ENCODE measurements at regions not wholly inside any gene's neighbourhood (a gene's known extent, or its start where the extent isn't known, plus 50 kb on each side); places are given as distances from the start of the nearest gene placed in this dataset.
"Not testable (repeated sequence)": the region's sequence is repeated elsewhere in the genome, so short reads cannot be mapped to it uniquely, and the experiment has no call there.

DNA sequence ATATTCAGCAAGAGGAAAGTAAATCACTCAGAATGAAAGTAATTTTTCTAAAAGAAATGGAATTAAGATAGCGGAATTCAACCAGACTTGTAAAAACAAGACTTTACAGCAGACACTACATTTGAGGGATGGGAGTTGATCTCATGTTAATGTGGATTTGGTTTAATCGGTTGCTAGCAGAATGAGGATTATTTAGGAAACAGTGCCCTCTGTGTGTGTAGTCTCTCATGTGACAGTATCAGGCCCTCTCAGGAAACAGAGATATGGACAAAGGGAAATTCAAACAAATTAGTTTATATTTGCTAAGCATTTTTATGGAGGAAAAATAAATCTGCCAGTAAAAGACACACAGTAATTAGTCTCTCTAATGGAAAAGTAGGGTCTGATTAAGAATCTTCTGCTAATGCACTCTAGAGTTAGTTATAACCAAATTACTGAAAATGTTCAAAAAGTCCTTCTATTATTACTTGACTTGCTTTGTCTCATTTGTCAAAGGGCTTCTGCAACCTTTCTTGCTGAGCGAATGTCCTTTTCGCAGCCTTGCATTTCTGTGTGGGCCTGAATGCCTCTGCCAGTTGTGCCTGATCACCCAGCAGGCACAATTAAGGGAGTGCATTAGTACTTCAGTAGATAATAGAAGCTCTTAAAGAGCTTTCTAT lies 1282.3 kb upstream of the TENM3 start:
- DNase-seq (ENCODE audit: low read depth, low spot score), result no peak

GRCh38 chr4:180962268-180962667 lies 1280.9 kb upstream of the TENM3 start:
- DNase-seq (ENCODE audit: low read depth, low spot score), result no peak

GRCh38 chr4:180966312-180966711 lies 1276.9 kb upstream of the TENM3 start:
- no peak for DNase-seq (ENCODE audit: low read depth, low spot score)

DNA sequence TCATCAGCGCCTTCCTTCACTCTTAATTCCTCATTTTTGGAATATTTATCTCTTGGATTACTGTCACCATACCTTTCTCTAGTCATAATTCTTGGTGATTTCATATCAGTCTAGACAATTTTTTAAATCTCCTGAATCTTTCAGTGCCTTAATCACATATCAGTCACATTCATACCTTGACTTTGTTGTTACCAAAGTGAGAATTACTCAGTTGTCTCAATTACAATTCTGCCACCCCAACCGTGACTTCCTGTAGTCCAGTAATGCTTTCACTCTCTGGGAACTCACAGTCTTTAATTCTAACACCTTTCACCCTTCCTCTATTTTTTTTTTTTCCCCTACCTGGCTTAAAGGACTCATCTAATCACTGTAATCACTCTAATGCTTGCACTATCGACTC lies 1275.3 kb upstream of the TENM3 start:
- no peak for DNase-seq (ENCODE audit: low read depth, low spot score)

DNA sequence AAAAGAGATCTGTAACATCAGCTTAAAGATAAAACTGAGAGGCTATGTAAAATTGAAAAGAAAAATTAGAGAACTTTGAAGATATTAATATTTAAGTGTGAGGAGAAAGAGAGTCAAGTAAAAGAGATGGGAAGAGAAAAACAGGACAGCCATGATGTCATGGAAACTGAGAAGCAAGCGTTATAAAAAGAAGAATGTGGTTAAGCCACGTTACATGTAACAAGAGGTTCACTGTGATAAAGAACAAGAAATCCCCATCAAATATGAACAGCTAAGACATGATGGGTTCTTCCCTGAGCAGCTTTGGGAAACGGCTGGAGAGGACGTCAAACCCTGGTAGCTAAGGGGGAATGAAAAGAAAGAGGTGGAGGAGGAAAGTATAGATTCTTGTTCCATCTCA lies 1269.3 kb upstream of the TENM3 start:
- DNase-seq (ENCODE audit: low read depth, low spot score), result no peak

GRCh38 chr4:180990931-180991330 lies 1252.3 kb upstream of the TENM3 start:
- no peak for DNase-seq (ENCODE audit: low read depth, low spot score)

DNA sequence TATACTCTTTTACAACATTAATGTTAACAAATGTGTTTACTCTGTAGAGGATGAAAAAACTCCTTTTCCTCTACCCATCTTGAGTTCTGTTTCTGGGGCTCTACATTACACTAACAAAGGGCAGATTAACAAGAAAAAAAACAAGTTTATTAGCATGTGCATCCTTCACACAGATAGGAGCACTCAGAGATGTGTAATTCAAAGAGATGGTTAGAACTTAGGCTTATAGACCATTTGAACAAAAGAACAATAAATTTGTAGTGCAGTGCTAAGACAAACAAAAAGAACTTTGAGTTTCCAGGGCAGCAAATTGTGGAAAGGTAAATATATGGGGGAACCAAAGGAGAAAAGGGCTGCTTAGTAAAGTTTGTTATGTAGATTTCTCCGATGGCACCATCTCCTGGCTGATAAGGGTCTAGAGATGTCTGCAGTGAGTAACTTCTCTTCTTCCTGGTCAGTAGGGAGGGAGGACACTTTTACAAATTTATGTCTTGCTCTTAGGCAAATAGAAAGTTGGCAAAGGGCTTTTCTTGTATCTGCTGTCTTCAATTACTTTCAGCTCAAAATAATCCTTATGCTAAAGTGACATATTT lies 1249.9 kb upstream of the TENM3 start:
- DNase-seq (ENCODE audit: low read depth, low spot score), result no peak

GRCh38 chr4:180994722-180995121 lies 1248.5 kb upstream of the TENM3 start:
- no peak for DNase-seq (ENCODE audit: low read depth, low spot score)

- no peak for DNase-seq (ENCODE audit: low read depth, low spot score)
These were observed 1244.0 kb upstream of the TENM3 start for GRCh38 chr4:180999217-180999616.

DNA sequence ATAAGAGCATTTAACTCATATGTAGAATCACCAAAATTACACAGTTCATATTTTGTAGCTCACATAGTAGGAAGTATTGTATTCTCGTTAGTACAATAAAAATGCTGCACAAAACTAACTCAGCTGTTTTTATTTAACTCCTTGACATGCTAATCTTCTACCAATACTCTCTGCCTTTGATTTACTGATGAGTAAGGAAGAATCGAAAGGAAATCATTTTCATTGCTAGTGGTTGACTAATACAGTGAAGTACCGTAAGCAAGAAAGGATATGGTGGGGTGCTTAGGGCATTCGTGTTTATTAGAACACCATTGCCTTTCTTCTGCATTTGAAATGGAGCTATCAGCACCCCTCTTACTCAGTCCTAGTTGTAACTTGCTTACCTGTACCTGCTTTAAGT lies 1239.1 kb upstream of the TENM3 start:
- DNase-seq (ENCODE audit: low read depth, low spot score), result no peak

DNA sequence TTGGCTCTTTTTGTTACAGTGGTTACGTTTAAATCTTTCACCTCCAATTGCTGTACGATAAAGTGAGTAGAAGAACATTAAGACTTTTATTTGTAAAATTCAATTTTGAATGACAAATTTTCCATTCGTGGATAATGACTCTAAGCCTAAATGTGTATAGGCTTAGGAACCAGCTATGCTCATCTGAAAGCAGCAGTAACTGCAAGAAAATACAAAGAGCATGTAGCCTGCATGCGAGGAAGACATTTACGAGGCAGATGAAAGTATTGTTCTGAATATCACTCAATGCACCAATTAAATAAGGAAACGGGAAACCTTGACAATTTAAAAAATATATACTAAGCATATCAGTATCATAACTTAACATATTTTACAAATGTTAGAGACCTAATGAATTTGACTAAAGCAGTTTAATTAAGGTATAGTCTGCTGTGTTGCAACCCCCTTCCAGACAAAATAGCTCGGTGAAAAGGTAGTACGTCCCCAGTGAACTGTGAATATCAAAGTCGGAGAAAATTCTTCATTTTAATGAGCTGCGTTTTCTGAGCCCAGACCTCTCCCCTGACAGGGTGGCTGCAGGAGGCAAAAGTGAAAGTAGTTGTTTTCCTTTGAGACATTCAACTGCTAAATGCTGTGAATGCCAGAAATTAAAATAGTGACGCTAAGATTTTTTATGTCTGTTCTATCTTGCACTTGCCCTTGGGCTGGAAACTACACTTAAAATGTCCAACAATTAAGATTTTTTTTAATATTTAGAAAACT lies 1236.5 kb upstream of the TENM3 start:
- no peak for DNase-seq (ENCODE audit: low read depth, low spot score)

- DNase-seq (ENCODE audit: low read depth, low spot score), result no peak
These were observed 1235.5 kb upstream of the TENM3 start for GRCh38 chr4:181007751-181008150.

GRCh38 chr4:181008164-181008563 lies 1235.0 kb upstream of the TENM3 start:
- no peak for DNase-seq (ENCODE audit: low read depth, low spot score)

DNA sequence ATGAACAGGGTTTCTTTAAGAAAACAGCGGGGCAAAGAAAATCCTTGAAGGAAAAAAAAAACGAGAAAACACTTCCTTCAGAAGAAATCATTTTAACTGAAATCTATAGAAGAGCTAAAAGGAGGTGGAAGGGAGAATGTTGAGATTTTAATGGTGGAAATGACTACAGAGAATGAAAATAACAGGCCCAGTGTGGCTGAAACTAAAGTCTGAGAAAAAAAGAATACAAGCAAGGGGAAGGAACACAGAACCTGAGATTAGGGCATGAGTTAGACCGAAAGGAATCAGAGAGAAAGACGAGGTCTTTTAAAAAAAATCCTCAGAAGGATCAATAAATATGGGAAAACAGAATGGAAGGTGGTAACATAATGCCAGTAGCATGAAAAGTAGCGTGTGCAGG lies 1230.0 kb upstream of the TENM3 start:
- no peak for DNase-seq (ENCODE audit: low read depth, low spot score)

DNA sequence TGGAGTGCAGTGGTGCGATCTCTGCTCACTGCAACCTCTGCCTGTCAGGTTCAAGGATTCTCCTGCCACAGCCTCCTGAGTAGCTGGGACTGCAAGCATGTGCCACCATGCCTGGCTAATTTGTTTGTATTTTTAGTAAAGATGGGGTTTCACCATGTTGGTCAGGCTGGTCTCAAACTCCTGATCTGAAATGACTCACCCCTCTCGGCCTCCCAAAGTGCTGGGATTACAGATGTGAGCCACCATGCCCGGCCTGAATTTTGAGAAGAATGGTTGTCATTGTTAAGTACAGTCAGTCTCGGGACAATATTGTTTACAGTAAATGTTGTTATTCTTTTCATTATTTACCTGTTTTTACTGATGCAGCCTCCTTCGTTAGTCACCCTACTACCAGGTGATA lies 1226.2 kb upstream of the TENM3 start:
- no peak for DNase-seq (ENCODE audit: low read depth, low spot score)

DNA sequence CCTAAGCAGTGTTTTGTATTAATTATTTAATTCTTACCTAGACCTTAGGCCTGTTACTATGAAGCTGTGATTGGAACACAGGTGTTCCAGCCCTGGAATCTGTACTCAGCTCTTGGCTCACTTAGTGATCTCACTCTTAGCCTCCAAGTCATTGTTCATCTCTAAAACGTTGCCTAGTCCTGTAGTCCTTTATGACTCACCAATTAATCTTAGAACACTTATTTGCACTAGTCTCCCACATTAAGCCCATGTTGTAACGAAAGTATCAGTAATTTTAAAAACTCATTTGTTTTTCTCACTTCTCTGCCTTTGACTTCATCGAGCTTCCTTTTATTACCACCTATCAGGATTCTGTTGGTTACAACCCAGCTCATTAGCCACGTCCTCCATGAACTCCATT lies 1224.7 kb upstream of the TENM3 start:
- no peak for DNase-seq (ENCODE audit: low read depth, low spot score)

DNA sequence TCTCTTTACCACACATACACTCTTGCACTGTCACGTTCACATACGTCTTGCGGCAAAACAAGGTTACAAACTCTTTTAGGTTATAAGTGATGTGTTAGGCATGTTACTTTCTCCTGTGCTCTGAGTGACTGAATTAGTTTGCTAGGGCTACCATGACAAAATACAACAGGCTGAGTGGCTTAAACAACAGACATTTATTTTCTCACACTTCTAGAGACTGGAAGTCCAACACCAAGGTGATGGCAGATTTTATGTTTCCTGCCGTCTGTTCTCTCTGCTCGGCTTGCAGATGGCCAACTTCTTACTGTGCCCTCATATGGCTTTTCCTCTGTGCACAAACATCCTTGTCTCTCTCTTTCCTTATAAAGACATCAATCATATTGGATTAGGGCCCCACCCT lies 1224.3 kb upstream of the TENM3 start:
- DNase-seq (ENCODE audit: low read depth, low spot score), result no peak

DNA sequence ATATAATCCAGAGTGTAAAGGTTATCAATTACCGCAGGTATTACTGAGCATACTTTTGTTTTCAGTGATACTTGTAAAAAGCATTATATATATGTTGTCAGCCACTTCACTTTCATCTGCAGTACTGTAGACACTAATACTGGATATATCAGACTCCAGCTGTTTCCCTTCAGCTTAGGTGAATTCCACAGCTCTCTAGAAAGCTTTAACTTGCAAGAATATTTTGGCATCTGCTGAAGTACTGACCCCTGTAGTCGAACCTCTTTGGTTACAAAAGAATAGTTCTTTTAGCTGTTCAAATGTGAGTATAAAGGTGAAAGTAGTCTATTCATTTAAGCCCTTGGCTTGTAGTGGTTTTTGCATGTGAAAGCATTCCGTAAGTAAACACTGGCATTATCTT lies 1222.7 kb upstream of the TENM3 start:
- DNase-seq (ENCODE audit: low read depth, low spot score), result no peak

DNA sequence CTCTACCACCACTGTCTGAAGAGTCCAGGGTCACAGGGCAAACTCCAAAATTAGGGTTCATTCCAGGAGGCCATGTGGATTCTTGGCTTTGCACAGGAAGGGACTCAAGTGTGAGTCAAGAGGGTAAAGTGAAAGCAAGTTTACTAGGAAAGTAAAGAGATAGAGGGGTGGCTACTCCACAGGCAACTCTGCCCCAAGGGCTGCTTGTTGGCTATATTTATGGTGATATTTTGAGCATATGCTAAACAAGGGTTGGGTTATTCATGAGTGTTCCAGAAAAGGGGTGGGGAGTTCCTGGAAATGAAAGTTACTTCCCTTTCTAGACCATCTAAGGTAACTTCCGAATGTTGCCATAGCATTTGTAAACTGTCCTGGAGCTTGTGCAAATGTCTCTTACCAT lies 1222.0 kb upstream of the TENM3 start:
- DNase-seq (ENCODE audit: low read depth, low spot score), result no peak

DNA sequence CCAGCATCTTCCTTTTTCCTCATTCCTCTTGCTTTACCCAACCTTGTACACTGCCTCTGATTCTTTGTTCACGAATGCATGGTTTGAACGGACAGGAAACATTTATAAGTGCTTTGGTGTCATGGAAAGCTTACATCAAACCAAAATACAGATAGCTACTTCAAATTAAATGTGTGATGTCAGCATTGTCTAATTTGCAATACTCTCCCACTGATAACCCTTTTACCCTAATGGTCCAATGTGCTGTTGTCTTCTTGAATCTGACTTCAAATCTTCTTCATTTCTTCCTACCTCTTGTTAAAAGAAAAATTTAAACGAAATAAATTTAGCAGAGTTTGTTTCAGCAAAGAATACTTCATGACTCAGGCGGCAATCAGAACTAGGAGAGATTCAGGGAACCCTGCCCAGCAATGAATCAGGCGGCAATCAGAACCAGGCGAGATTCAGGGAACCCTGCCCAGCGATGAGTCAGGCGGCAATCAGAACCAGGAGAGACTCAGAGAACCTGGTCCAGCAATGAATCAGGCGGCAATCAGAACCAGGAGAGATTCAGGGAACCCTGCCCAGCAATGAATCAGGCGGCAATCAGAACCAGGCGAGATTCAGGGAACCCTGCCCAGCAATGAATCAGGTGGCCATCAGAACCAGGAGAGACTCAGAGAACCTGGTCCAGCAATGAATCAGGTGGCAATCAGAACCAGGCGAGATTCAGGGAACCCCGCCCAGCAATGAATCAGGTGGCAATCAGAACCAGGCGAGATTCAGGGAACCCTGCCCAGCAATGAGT lies 1212.9 kb upstream of the TENM3 start:
- not testable (repeated sequence) for DNase-seq (ENCODE audit: low read depth, low spot score)

- DNase-seq (ENCODE audit: low read depth, low spot score), result no peak
These were observed 1212.2 kb upstream of the TENM3 start for GRCh38 chr4:181030961-181031360.

GRCh38 chr4:181043486-181043885 lies 1199.7 kb upstream of the TENM3 start:
- DNase-seq (ENCODE audit: low read depth, low spot score), result no peak
